Adrenal gland (tissue), 5 donors: ENCODE measurements at regions not wholly inside any gene's neighbourhood (a gene's known extent, or its start where the extent isn't known, plus 50 kb on each side); places are given as distances from the start of the nearest gene placed in this dataset.

Experiments used
- CTCF ChIP-seq, 6 experiments: fragments of 450-650 bp in 4 of 6; fragments of 200-600 bp in 2 of 6; sonication (generic) in 1 of 6; IDR thresholded peaks; 1 replicate in 5 of 6; 2 replicates in 1 of 6; pipeline versions ENCODE4 v1.5.1 to v1.8.0; 2016 to 2021; ENCODE audit warnings: antibody characterized with exemption in 6 of 6, mild to moderate bottlenecking in 2 of 6, moderate library complexity in 1 of 6
- POLR2A ChIP-seq, 2 donors: fragments of 450-650 bp; IDR thresholded peaks; one replicate each; pipeline ENCODE4 v1.6.1; 2017; ENCODE audit warnings: antibody characterized with exemption in 2 of 2, mild to moderate bottlenecking in 2 of 2, moderate library complexity in 1 of 2
- donor health status: DM: no; HTN: no; CAD: no.

- TF ChIP-seq POLR2A (IDR thresholded peaks at IDR 0.05) (no peak), CTCF (IDR thresholded peaks at IDR 0.05) (no peak)
These were observed 851.2 kb upstream of the CRIM1 start for GRCh38 chr2:35504419-35504818.
